ENCODE measurements at regions not wholly inside any gene's neighbourhood (a gene's known extent, or its start where the extent isn't known, plus 50 kb on each side); places are given as distances from the start of the nearest gene placed in this dataset.
A peak's percentile ranks its signal among the peaks of the same experiment; 100 is the strongest.

- H3K4me3 ChIP-seq (ENCODE audit: low read depth, low read length): no peak overlapping the region
- no peak for DNase-seq (ENCODE audit: low read depth)
- TF ChIP-seq CTCF (conservative IDR thresholded peaks at IDR 0.05; ENCODE audit: low read depth, low read length): no peak
Measured at GRCh38 chr6:144695858-144696533, 410.9 kb downstream of the UTRN start.

GRCh38 chr6:144696610-144697368 lies 411.7 kb downstream of the UTRN start:
- DNase-seq (ENCODE audit: low read depth): peak; percentile 22
- TF ChIP-seq CTCF (conservative IDR thresholded peaks at IDR 0.05; ENCODE audit: low read depth, low read length): no peak
- no peak overlapping the region for H3K4me3 ChIP-seq (ENCODE audit: low read depth, low read length)

- no peak for TF ChIP-seq CTCF (conservative IDR thresholded peaks at IDR 0.05; ENCODE audit: low read depth, low read length)
- DNase-seq (ENCODE audit: low read depth): no peak
Measured at GRCh38 chr6:144697369-144697760, 412.2 kb downstream of the UTRN start.

GRCh38 chr6:144697801-144698200 lies 412.7 kb downstream of the UTRN start:
- TF ChIP-seq CTCF (conservative IDR thresholded peaks at IDR 0.05; ENCODE audit: low read depth, low read length): no peak
- DNase-seq (ENCODE audit: low read depth): no peak
- H3K4me3 ChIP-seq (ENCODE audit: low read depth, low read length): no peak overlapping the region

More at GRCh38 chr6:144697369-144697760, 412.2 kb downstream of the UTRN start:
- no peak overlapping the region for H3K4me3 ChIP-seq (ENCODE audit: low read depth, low read length)

- DNase-seq (ENCODE audit: low read depth): no peak
- no peak overlapping the region for H3K4me3 ChIP-seq (ENCODE audit: low read depth, low read length)
- TF ChIP-seq CTCF (conservative IDR thresholded peaks at IDR 0.05; ENCODE audit: low read depth, low read length): no peak
Measured at GRCh38 chr6:144702781-144703180, 417.6 kb downstream of the UTRN start.

GRCh38 chr6:144710207-144710606 lies 425.1 kb downstream of the UTRN start:
- no peak overlapping the region for H3K4me3 ChIP-seq (ENCODE audit: low read depth, low read length)
- no peak for TF ChIP-seq CTCF (conservative IDR thresholded peaks at IDR 0.05; ENCODE audit: low read depth, low read length)
- DNase-seq (ENCODE audit: low read depth): peak; percentile 81

Measured in choroid plexus epithelial cell (primary cell).